ENCODE measurements at regions not wholly inside any gene's neighbourhood (a gene's known extent, or its start where the extent isn't known, plus 50 kb on each side); places are given as distances from the start of the nearest gene placed in this dataset.

DNA sequence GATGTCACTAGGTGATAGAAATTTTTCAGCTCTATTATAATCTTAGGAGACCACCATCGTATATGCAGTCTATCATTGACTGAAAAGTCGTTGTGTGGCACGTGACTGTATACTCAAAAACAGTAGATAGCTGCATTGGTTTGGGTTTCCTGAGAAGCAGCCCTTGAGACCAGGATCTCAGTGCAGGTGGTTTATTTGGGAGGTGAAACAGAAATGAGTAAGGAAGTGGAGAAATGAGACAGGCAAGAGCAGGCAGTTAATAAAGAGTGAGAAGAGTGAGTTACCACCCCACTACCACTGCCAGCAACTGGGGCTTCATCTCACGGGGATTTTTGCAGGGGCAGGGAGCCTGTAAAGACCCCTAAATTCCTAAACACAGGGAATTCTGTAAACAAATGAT, 221.0 kb downstream of the SHQ1 start:
- WGBS, 2 donors, result 48 to 79% methylated on average over 4 of the region's 4 CpGs
- no peak overlapping the region for H3K9ac ChIP-seq (ENCODE audit: insufficient read depth in 1 of 2, low read length in 2 of 2)

DNA sequence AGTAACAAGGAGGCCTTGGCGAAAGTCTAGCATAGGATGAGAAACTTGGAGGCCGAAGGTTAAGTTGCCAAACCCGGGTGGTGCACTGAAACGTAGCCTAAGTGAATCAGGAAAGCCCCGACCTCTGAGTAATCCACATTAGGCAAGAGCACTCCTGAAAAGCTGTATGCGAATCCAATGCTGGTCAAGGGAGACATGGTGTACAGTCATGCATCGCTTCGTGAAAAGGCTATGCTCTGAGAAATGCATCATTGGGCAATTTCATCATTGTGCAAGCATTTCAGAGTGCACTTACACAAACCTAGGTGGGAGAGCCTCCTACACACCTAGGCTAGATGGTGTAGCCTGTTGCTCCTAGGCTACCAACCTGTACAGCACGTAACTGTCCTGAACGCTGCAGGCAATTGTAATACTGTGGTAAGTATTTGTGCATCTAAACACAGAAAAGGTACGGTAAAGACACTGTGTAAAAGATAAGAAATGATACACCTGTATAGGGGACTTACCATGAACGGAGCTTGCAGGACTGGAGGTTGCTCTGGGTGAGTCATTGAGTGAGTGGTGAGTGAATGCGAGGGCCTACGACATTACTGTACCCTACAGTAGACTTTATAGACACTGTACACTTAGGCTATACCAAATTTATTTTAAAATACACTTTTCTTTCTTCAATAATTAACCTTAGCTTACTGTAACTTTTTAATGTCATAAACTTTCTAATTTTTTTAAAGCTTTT, 222.5 kb downstream of the SHQ1 start:
- 68 to 80% methylated on average over 14 of the region's 14 CpGs for WGBS, 2 donors
- Histone ChIP-seq H3K9ac (ENCODE audit: insufficient read depth in 1 of 2, low read length in 2 of 2) (no peak overlapping the region), H3K9me3 (ENCODE audit: control insufficient read depth in 4 of 4, insufficient read depth in 3 of 4, low read length in 3 of 4) (no peaks in the 10 kb centered on the region), H3K36me3 (ENCODE audit: control insufficient read depth in 4 of 4, insufficient read depth in 4 of 4, low read length in 4 of 4) (no peaks in the 10 kb centered on the region), H3K4me1 (ENCODE audit: control insufficient read depth in 5 of 5, insufficient read depth in 5 of 5, low read length in 5 of 5) (peaks cover 0 to 4% (median 3%) of the 10 kb centered on the region in 5 donors), H3K4me3 (no peak overlapping the region), H3K27ac (ENCODE audit: low read depth in 1 of 2, low read length in 1 of 2) (no peak overlapping the region), H3K27me3 (ENCODE audit: control insufficient read depth in 3 of 3, insufficient read depth in 3 of 3, low read length in 2 of 3) (no peaks in the 10 kb centered on the region)
- DNase-seq (no peak), ATAC-seq (ENCODE audit: insufficient read depth, low FRiP score) (no peak)
- TF ChIP-seq, protein P1, sequence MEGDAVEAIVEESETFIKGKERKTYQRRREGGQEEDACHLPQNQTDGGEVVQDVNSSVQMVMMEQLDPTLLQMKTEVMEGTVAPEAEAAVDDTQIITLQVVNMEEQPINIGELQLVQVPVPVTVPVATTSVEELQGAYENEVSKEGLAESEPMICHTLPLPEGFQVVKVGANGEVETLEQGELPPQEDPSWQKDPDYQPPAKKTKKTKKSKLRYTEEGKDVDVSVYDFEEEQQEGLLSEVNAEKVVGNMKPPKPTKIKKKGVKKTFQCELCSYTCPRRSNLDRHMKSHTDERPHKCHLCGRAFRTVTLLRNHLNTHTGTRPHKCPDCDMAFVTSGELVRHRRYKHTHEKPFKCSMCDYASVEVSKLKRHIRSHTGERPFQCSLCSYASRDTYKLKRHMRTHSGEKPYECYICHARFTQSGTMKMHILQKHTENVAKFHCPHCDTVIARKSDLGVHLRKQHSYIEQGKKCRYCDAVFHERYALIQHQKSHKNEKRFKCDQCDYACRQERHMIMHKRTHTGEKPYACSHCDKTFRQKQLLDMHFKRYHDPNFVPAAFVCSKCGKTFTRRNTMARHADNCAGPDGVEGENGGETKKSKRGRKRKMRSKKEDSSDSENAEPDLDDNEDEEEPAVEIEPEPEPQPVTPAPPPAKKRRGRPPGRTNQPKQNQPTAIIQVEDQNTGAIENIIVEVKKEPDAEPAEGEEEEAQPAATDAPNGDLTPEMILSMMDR (IDR thresholded peaks at IDR 0.05; ENCODE audit: control extremely low read depth, extremely low read depth), result no peak

More for the DNA sequence above, 221.0 kb downstream of the SHQ1 start:
- ATAC-seq (ENCODE audit: insufficient read depth, low FRiP score) (no peak), DNase-seq (no peak)
- Histone ChIP-seq H3K27ac (ENCODE audit: low read depth in 1 of 2, low read length in 1 of 2) (no peak overlapping the region), H3K9me3 (ENCODE audit: control insufficient read depth in 4 of 4, insufficient read depth in 3 of 4, low read length in 3 of 4) (no peaks in the 10 kb centered on the region), H3K4me1 (ENCODE audit: control insufficient read depth in 5 of 5, insufficient read depth in 5 of 5, low read length in 5 of 5) (peaks cover 0 to 4% (median 3%) of the 10 kb centered on the region in 5 donors), H3K4me3 (no peak overlapping the region), H3K27me3 (ENCODE audit: control insufficient read depth in 3 of 3, insufficient read depth in 3 of 3, low read length in 2 of 3) (no peaks in the 10 kb centered on the region), H3K36me3 (ENCODE audit: control insufficient read depth in 4 of 4, insufficient read depth in 4 of 4, low read length in 4 of 4) (no peaks in the 10 kb centered on the region)
- TF ChIP-seq, protein P1 (IDR thresholded peaks at IDR 0.05; ENCODE audit: control extremely low read depth, extremely low read depth), result no peak

DNA sequence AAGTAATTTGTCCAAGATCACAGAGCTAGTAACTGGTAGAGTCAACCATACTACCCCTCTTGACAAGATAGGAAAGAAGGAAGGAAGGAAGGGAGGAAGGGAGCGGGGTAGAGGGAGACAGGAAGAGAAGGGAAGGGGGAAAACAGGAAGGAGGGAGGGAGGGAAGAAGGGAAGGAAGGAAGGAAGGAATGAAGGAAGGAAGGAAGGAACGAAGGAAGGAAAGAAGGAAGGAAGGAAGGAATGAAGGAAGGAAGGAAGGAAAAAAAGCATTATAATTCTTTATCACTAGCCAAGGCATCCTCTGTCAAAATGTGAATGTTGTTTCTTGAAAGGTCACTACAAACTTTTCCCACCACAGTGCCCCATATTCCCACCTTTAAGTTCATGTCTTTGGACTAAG, 223.6 kb downstream of the SHQ1 start:
- DNase-seq (no peak), ATAC-seq (ENCODE audit: insufficient read depth, low FRiP score) (no peak)
- no peak overlapping the region for H3K27ac ChIP-seq (ENCODE audit: low read depth in 1 of 2, low read length in 1 of 2)
- no peaks in the 10 kb centered on the region for H3K27me3 ChIP-seq (ENCODE audit: control insufficient read depth in 3 of 3, insufficient read depth in 3 of 3, low read length in 2 of 3)
- TF ChIP-seq, protein P1 (IDR thresholded peaks at IDR 0.05; ENCODE audit: control extremely low read depth, extremely low read depth), result no peak
- 55 to 85% methylated on average over 2 of the region's 2 CpGs for WGBS, 2 donors
- H3K9me3 ChIP-seq (ENCODE audit: control insufficient read depth in 4 of 4, insufficient read depth in 3 of 4, low read length in 3 of 4), result no peaks in the 10 kb centered on the region
- no peak overlapping the region for H3K9ac ChIP-seq (ENCODE audit: insufficient read depth in 1 of 2, low read length in 2 of 2)
- H3K4me1 ChIP-seq (ENCODE audit: control insufficient read depth in 5 of 5, insufficient read depth in 5 of 5, low read length in 5 of 5), result peaks cover 0 to 4% (median 3%) of the 10 kb centered on the region in 5 donors
- H3K36me3 ChIP-seq (ENCODE audit: control insufficient read depth in 4 of 4, insufficient read depth in 4 of 4, low read length in 4 of 4), result no peaks in the 10 kb centered on the region
- H3K4me3 ChIP-seq, result no peak overlapping the region
